RWPE1 (cell line): ENCODE measurements at regions not wholly inside any gene's neighbourhood (a gene's known extent, or its start where the extent isn't known, plus 50 kb on each side); places are given as distances from the start of the nearest gene placed in this dataset.

Source experiments
- CTCF ChIA-PET: fragments of 350-600 bp; sonication (Branson Sonifier 250); formaldehyde crosslinking; extraction: SDS; loops from one replicate; lab custom pipeline; 2021; lab: Yijun Ruan, JAX
- POLR2A ChIA-PET: fragments of 400-600 bp; formaldehyde crosslinking; extraction: SDS; loops from one replicate; lab custom pipeline; 2020; ENCODE audit warnings: antibody characterized with exemption; ENCODE audit not compliant: low non-redundant PET; lab: Yijun Ruan, JAX
- DNase-seq: peaks from one replicate; pipeline ENCODE4 v3.0.0; 2012; ENCODE audit warnings: low spot score
- H3K27ac ChIP-seq: fragments of 450-650 bp; 2 replicates; pipeline ENCODE4 v1.5.1; 2017
- CTCF ChIP-seq: fragments of 450-650 bp; conservative IDR thresholded peaks from 2 replicates; pipeline ENCODE4 v1.5.1; 2017; ENCODE audit warnings: low read depth, mild to moderate bottlenecking

- TF ChIP-seq CTCF = no peak
- ChIA-PET CTCF (interaction anchor here (0.7 kb wide), 1 partner anchor 220 kb away, joined by 3 read pairs; no protein-coding TSS in a partner anchor), POLR2A (no interaction called here)
- H3K27ac ChIP-seq = no peak overlapping the region
- no peak for DNase-seq
Observed at GRCh38 chr11:45551191-45551713, 114.2 kb downstream of the CHST1 start.

GRCh38 chr11:45549257-45549656, 116.2 kb downstream of the CHST1 start:
- ChIA-PET POLR2A (no interaction called here), CTCF (no interaction called here)
- TF ChIP-seq CTCF = no peak
- no peak overlapping the region for H3K27ac ChIP-seq
- DNase-seq = no peak

GRCh38 chr11:45546366-45546765, 119.1 kb downstream of the CHST1 start:
- H3K27ac ChIP-seq = no peak overlapping the region
- POLR2A ChIA-PET = no interaction called here
- CTCF ChIA-PET = no interaction called here
- no peak for DNase-seq
- TF ChIP-seq CTCF = no peak

GRCh38 chr11:45544826-45545225, 120.6 kb downstream of the CHST1 start:
- no peak for DNase-seq
- CTCF ChIA-PET = no interaction called here
- no peak for TF ChIP-seq CTCF
- H3K27ac ChIP-seq = no peak overlapping the region
- POLR2A ChIA-PET = no interaction called here

GRCh38 chr11:45543808-45544422, 121.5 kb downstream of the CHST1 start:
- no peak overlapping the region for H3K27ac ChIP-seq
- no peak for TF ChIP-seq CTCF
- ChIA-PET CTCF (interaction anchor here (0.6 kb wide), 2 partner anchors 18 to 235 kb away, joined by 3 read pairs; no protein-coding TSS in a partner anchor), POLR2A (no interaction called here)
- peak; percentile 37 for DNase-seq

GRCh38 chr11:45543081-45543480, 122.3 kb downstream of the CHST1 start:
- TF ChIP-seq CTCF = no peak
- DNase-seq = no peak
- ChIA-PET POLR2A (no interaction called here), CTCF (interaction anchor here (0.6 kb wide), 1 partner anchor 19 kb away, joined by 3 read pairs; no protein-coding TSS in a partner anchor)
- H3K27ac ChIP-seq = no peak overlapping the region
